HEK293T (cell line): ENCODE measurements at regions not wholly inside any gene's neighbourhood (a gene's known extent, or its start where the extent isn't known, plus 50 kb on each side); places are given as distances from the start of the nearest gene placed in this dataset.
A peak's percentile ranks its signal among the peaks of the same experiment; 100 is the strongest.

Experiments used
- CTCF ChIA-PET: fragments of 350-600 bp; formaldehyde crosslinking; extraction: SDS; loops from one replicate; lab custom pipeline; 2021; ENCODE audit warnings: antibody characterized with exemption, inconsistent platforms; lab: Yijun Ruan, JAX
- POLR2A ChIA-PET: fragments of 350-600 bp; formaldehyde crosslinking; extraction: SDS; loops from one replicate; lab custom pipeline; 2020; ENCODE audit warnings: antibody characterized with exemption, inconsistent platforms; lab: Yijun Ruan, JAX
- DNase-seq: peaks from one replicate; pipeline ENCODE4 v3.0.0; 2012; ENCODE audit warnings: mixed read lengths; ENCODE audit errors: extremely low spot score
- ARNT ChIP-seq: fragments of 450-650 bp; IDR thresholded peaks from 2 replicates; pipeline ENCODE4 v1.6.1; 2017; ENCODE audit warnings: mild to moderate bottlenecking
- BHLHE40 ChIP-seq: fragments of 450-650 bp; IDR thresholded peaks from 2 replicates; pipeline ENCODE4 v1.6.1; 2016; ENCODE audit warnings: mild to moderate bottlenecking, moderate library complexity, borderline replicate concordance
- CTBP1 ChIP-seq: fragments of 450-650 bp; IDR thresholded peaks from 2 replicates; pipeline ENCODE4 v1.6.1; 2016; ENCODE audit warnings: borderline replicate concordance
- ELF4 ChIP-seq: fragments of 450-650 bp; IDR thresholded peaks from 2 replicates; pipeline ENCODE4 v1.6.1; 2017; ENCODE audit warnings: antibody characterized with exemption
- FOXA1 ChIP-seq: fragments of 450-650 bp; IDR thresholded peaks from 2 replicates; pipeline ENCODE4 v1.6.1; 2016; ENCODE audit warnings: mild to moderate bottlenecking
- FOXK2 ChIP-seq: fragments of 450-650 bp; IDR thresholded peaks from 2 replicates; pipeline ENCODE4 v1.6.1; 2016; ENCODE audit warnings: mild to moderate bottlenecking
- FOXM1 ChIP-seq: fragments of 450-650 bp; IDR thresholded peaks from 2 replicates; pipeline ENCODE4 v1.6.1; 2017; ENCODE audit warnings: mild to moderate bottlenecking, borderline replicate concordance
- HDGF ChIP-seq: fragments of 450-650 bp; IDR thresholded peaks from 2 replicates; pipeline ENCODE4 v1.6.1; 2017; ENCODE audit warnings: antibody characterized with exemption, borderline replicate concordance
- L3MBTL2 ChIP-seq: fragments of 450-650 bp; conservative IDR thresholded peaks from 2 replicates; pipeline ENCODE4 v1.6.1; 2016; ENCODE audit warnings: mild to moderate bottlenecking
- LEF1 ChIP-seq: fragments of 450-650 bp; IDR thresholded peaks from 2 replicates; pipeline ENCODE4 v1.6.1; 2017; ENCODE audit warnings: mild to moderate bottlenecking, borderline replicate concordance
- NFRKB ChIP-seq: fragments of 450-650 bp; IDR thresholded peaks from 2 replicates; pipeline ENCODE4 v1.6.1; 2016; ENCODE audit warnings: mild to moderate bottlenecking, moderate library complexity
- SP1 ChIP-seq: fragments of 450-650 bp; IDR thresholded peaks from 2 replicates; pipeline ENCODE4 v1.6.1; 2017
- SUZ12 ChIP-seq: fragments of 450-650 bp; IDR thresholded peaks from 2 replicates; pipeline ENCODE4 v1.6.1; 2016; ENCODE audit warnings: mild to moderate bottlenecking
- TARDBP ChIP-seq: fragments of 450-650 bp; IDR thresholded peaks from 2 replicates; pipeline ENCODE4 v1.6.1; 2016
- ZNF384 ChIP-seq: fragments of 450-650 bp; IDR thresholded peaks from 2 replicates; pipeline ENCODE4 v1.6.1; 2016
- TF ChIP-seq, protein P1 (sequence below): fragments of 450-650 bp; IDR thresholded peaks from 2 replicates; pipeline ENCODE4 v1.6.1; 2016

DNA sequence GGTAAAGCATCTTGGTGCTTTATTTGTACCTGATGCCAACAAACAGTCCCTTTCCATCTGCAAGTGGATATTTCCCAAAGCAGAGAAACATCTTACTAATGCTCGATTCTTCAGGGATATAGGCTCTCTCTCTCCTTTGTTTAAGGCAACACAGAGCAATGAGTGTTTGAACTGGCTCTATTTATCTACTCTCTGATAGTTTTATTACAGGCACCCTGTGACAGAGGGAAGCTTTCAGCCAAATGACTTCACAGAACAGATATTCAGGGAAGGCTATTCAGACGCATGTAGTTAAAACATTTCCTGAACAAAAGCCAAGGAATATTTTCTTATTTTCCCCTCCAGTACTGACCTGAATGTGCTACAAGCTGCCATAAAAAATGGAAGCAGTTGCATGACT, 141.8 kb downstream of the YIPF5 start:
- CTCF ChIA-PET = no interaction called here
- TF ChIP-seq BHLHE40 = no peak
- TF ChIP-seq, protein P1, sequence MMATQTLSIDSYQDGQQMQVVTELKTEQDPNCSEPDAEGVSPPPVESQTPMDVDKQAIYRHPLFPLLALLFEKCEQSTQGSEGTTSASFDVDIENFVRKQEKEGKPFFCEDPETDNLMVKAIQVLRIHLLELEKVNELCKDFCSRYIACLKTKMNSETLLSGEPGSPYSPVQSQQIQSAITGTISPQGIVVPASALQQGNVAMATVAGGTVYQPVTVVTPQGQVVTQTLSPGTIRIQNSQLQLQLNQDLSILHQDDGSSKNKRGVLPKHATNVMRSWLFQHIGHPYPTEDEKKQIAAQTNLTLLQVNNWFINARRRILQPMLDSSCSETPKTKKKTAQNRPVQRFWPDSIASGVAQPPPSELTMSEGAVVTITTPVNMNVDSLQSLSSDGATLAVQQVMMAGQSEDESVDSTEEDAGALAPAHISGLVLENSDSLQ = peak; percentile 52
- POLR2A ChIA-PET = no interaction called here
- no peak for DNase-seq

GRCh38 chr5:144030904-144031303, 139.6 kb downstream of the YIPF5 start:
- CTCF ChIA-PET = no interaction called here
- no peak for DNase-seq
- POLR2A ChIA-PET = no interaction called here
- no peak for TF ChIP-seq FOXA1
- no peak for TF ChIP-seq SP1
- no peak for TF ChIP-seq FOXM1
- TF ChIP-seq, protein P1 = no peak
- TF ChIP-seq ZNF384 = no peak
- no peak for TF ChIP-seq ARNT
- no peak for TF ChIP-seq BHLHE40
- TF ChIP-seq SUZ12 = no peak
- no peak for TF ChIP-seq L3MBTL2
- TF ChIP-seq LEF1 = no peak
- no peak for TF ChIP-seq ELF4
- TF ChIP-seq NFRKB = no peak
- no peak for TF ChIP-seq HDGF

DNA sequence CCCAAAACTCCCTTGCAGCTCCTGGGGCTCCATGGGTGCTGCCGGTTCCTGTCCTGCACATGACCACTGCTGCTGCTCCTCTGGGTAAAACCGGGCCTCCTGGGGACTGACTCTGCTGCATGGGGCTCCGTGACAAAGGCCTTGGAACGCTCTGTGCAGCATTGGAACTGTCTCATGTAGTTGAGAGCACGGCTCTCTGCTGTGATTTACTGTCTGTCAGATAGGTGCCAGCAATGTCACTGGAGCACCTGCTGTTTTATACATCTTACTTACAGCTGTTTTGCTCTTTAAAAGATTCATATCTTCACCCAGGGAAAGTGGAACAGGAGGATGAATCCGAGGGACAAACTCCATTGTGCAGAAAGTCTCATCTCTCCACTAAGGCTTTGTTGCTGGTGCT, 138.1 kb downstream of the YIPF5 start:
- TF ChIP-seq, protein P1 = peak; percentile 87
- TF ChIP-seq ARNT (no peak), BHLHE40 (no peak)
- peak; percentile 26 for DNase-seq
- ChIA-PET POLR2A (no interaction called here), CTCF (interaction anchor here (0.6 kb wide), 1 partner anchor 58 kb away, joined by 3 read pairs; no protein-coding TSS in a partner anchor)

- no peak for DNase-seq
- ChIA-PET CTCF (interaction anchor here (0.7 kb wide), 1 partner anchor 135 kb away, joined by 3 read pairs; no protein-coding TSS in a partner anchor), POLR2A (no interaction called here)
- TF ChIP-seq ZNF384 (no peak), LEF1 (no peak), NFRKB (no peak)
These were observed 137.0 kb downstream of the YIPF5 start for GRCh38 chr5:144033486-144033885.

DNA sequence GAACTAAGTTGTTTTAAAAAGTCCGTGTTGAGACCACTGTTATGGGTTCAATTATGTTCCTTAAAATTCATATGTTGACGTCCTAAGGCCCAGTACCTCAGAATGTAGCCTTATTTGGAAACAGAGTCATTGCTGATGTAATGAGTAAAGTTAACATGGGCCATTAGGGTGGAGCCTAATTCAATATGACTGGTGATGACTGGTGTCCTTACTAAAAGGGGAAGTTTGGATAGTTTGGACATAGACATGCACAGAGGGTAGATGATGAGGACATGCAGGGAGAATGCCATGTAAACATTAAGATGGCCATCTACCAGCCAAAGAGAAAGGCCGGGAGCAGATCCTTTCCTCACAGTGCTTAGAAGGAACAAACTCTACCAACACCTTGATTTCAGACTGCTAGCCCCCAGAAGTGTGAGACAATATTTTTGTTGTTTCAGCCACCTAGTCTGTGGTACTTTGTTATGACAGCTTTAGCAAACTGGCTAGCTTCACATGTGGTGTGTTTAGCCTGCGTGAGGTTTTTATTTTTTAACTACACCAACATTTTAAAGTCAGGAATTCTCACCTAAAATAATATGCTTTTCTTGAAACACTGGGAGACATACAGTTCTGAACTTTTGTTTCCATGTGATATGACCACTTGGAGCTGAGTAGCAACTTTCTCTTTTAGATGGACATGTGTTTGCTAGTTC, 135.3 kb downstream of the YIPF5 start:
- TF ChIP-seq L3MBTL2 = no peak
- TF ChIP-seq SUZ12 = no peak
- no peak for TF ChIP-seq NFRKB
- no peak for TF ChIP-seq ELF4
- no peak for DNase-seq
- CTCF ChIA-PET = no interaction called here
- POLR2A ChIA-PET = no interaction called here

GRCh38 chr5:144036476-144036875, 134.0 kb downstream of the YIPF5 start:
- TF ChIP-seq NFRKB = no peak
- TF ChIP-seq, protein P1 = no peak
- no peak for TF ChIP-seq HDGF
- TF ChIP-seq SUZ12 = no peak
- no peak for TF ChIP-seq TARDBP
- no peak for TF ChIP-seq ZNF384
- TF ChIP-seq L3MBTL2 = no peak
- TF ChIP-seq FOXM1 = no peak
- POLR2A ChIA-PET = no interaction called here
- CTCF ChIA-PET = no interaction called here
- DNase-seq = no peak

GRCh38 chr5:144040615-144041305, 129.7 kb downstream of the YIPF5 start:
- no peak for TF ChIP-seq ELF4
- no peak for TF ChIP-seq SP1
- no peak for TF ChIP-seq CTBP1
- TF ChIP-seq ARNT = no peak
- no peak for TF ChIP-seq L3MBTL2
- TF ChIP-seq FOXM1 = no peak
- TF ChIP-seq BHLHE40 = no peak
- no peak for TF ChIP-seq NFRKB
- TF ChIP-seq HDGF = no peak
- no peak for TF ChIP-seq LEF1
- TF ChIP-seq ZNF384 = no peak
- TF ChIP-seq FOXA1 = no peak
- no peak for TF ChIP-seq FOXK2
- no peak for TF ChIP-seq SUZ12
- ChIA-PET POLR2A (no interaction called here), CTCF (interaction anchor here (1.3 kb wide), 1 partner anchor 102 kb away, joined by 3 read pairs; no protein-coding TSS in a partner anchor)
- no peak for DNase-seq
